ENCODE measurements at regions not wholly inside any gene's neighbourhood (a gene's known extent, or its start where the extent isn't known, plus 50 kb on each side); places are given as distances from the start of the nearest gene placed in this dataset.

GRCh38 chr6:112710710-112711109 is 363.6 kb downstream of the RFPL4B start:
- CTCF ChIA-PET, result no interaction called here
- H3K9me3 Mint-ChIP-seq, result no peaks in the 10 kb centered on the region

GRCh38 chr6:112713402-112713801 is 366.3 kb downstream of the RFPL4B start:
- Mint-ChIP-seq H3K4me1 (no peaks in the 10 kb centered on the region), H3K4me3 (no peak overlapping the region), H3K36me3 (ENCODE audit: low read depth) (no peaks in the 10 kb centered on the region), H3K9me3 (no peaks in the 10 kb centered on the region), H3K27me3 (no peaks in the 10 kb centered on the region), H3K27ac (no peak overlapping the region)
- DNase-seq, result no peak
- CTCF ChIA-PET, result no interaction called here
- POLR2A ChIA-PET, result no interaction called here

More at GRCh38 chr6:112710710-112711109, 363.6 kb downstream of the RFPL4B start:
- DNase-seq, result no peak
- no peak overlapping the region for H3K27ac Mint-ChIP-seq
- no peaks in the 10 kb centered on the region for H3K36me3 Mint-ChIP-seq (ENCODE audit: low read depth)
- no peaks in the 10 kb centered on the region for H3K27me3 Mint-ChIP-seq
- no peaks in the 10 kb centered on the region for H3K4me1 Mint-ChIP-seq
- POLR2A ChIA-PET, result no interaction called here
- no peak overlapping the region for H3K4me3 Mint-ChIP-seq

- CTCF ChIA-PET, result no interaction called here
- no peak overlapping the region for H3K4me3 Mint-ChIP-seq
- H3K36me3 Mint-ChIP-seq (ENCODE audit: low read depth), result no peaks in the 10 kb centered on the region
- POLR2A ChIA-PET, result no interaction called here
- H3K27me3 Mint-ChIP-seq, result no peaks in the 10 kb centered on the region
- H3K27ac Mint-ChIP-seq, result no peak overlapping the region
- H3K9me3 Mint-ChIP-seq, result no peaks in the 10 kb centered on the region
- H3K4me1 Mint-ChIP-seq, result no peaks in the 10 kb centered on the region
- DNase-seq, result no peak
These were observed 370.3 kb downstream of the RFPL4B start for GRCh38 chr6:112717401-112717800.

GRCh38 chr6:112717856-112718255 is 370.7 kb downstream of the RFPL4B start:
- no peak for DNase-seq
- H3K27ac Mint-ChIP-seq, result no peak overlapping the region
- ChIA-PET POLR2A (no interaction called here), CTCF (interaction anchor here (1.2 kb wide), 1 partner anchor 37 kb away, joined by 3 read pairs; no protein-coding TSS in a partner anchor)
- H3K27me3 Mint-ChIP-seq, result no peaks in the 10 kb centered on the region
- H3K36me3 Mint-ChIP-seq (ENCODE audit: low read depth), result no peaks in the 10 kb centered on the region
- no peak overlapping the region for H3K4me3 Mint-ChIP-seq
- H3K4me1 Mint-ChIP-seq, result no peaks in the 10 kb centered on the region
- no peaks in the 10 kb centered on the region for H3K9me3 Mint-ChIP-seq

- ChIA-PET POLR2A (no interaction called here), CTCF (no interaction called here)
- Mint-ChIP-seq H3K9me3 (no peaks in the 10 kb centered on the region), H3K27ac (no peak overlapping the region), H3K27me3 (no peaks in the 10 kb centered on the region), H3K4me1 (no peaks in the 10 kb centered on the region), H3K4me3 (no peak overlapping the region), H3K36me3 (ENCODE audit: low read depth) (no peaks in the 10 kb centered on the region)
- DNase-seq, result no peak
These were observed 378.5 kb downstream of the RFPL4B start for GRCh38 chr6:112725541-112726085.

- Mint-ChIP-seq H3K4me1 (no peaks in the 10 kb centered on the region), H3K27ac (no peak overlapping the region), H3K27me3 (no peaks in the 10 kb centered on the region), H3K4me3 (no peak overlapping the region), H3K36me3 (ENCODE audit: low read depth) (no peaks in the 10 kb centered on the region), H3K9me3 (no peaks in the 10 kb centered on the region)
- DNase-seq, result no peak
- CTCF ChIA-PET, result no interaction called here
- POLR2A ChIA-PET, result no interaction called here
These were observed 388.0 kb downstream of the RFPL4B start for GRCh38 chr6:112735129-112735528.

GRCh38 chr6:112739766-112740165 is 392.6 kb downstream of the RFPL4B start:
- Mint-ChIP-seq H3K4me3 (no peak overlapping the region), H3K36me3 (ENCODE audit: low read depth) (no peaks in the 10 kb centered on the region), H3K9me3 (no peaks in the 10 kb centered on the region), H3K4me1 (no peaks in the 10 kb centered on the region), H3K27ac (no peak overlapping the region), H3K27me3 (no peaks in the 10 kb centered on the region)
- CTCF ChIA-PET, result no interaction called here
- POLR2A ChIA-PET, result no interaction called here
- no peak for DNase-seq

GRCh38 chr6:112743323-112743722 is 396.2 kb downstream of the RFPL4B start:
- no peak overlapping the region for H3K4me3 Mint-ChIP-seq
- POLR2A ChIA-PET, result no interaction called here
- H3K9me3 Mint-ChIP-seq, result no peaks in the 10 kb centered on the region
- no peaks in the 10 kb centered on the region for H3K4me1 Mint-ChIP-seq
- H3K27me3 Mint-ChIP-seq, result no peaks in the 10 kb centered on the region
- H3K27ac Mint-ChIP-seq, result no peak overlapping the region
- no peaks in the 10 kb centered on the region for H3K36me3 Mint-ChIP-seq (ENCODE audit: low read depth)
- CTCF ChIA-PET, result no interaction called here
- DNase-seq, result no peak

GRCh38 chr6:112744827-112745226 is 397.7 kb downstream of the RFPL4B start:
- DNase-seq, result no peak
- ChIA-PET POLR2A (no interaction called here), CTCF (no interaction called here)
- H3K9me3 Mint-ChIP-seq, result no peaks in the 10 kb centered on the region
- H3K4me3 Mint-ChIP-seq, result no peak overlapping the region
- no peaks in the 10 kb centered on the region for H3K4me1 Mint-ChIP-seq
- H3K27ac Mint-ChIP-seq, result no peak overlapping the region
- no peaks in the 10 kb centered on the region for H3K36me3 Mint-ChIP-seq (ENCODE audit: low read depth)
- no peaks in the 10 kb centered on the region for H3K27me3 Mint-ChIP-seq

- Mint-ChIP-seq H3K27me3 (no peaks in the 10 kb centered on the region), H3K27ac (no peak overlapping the region), H3K9me3 (no peaks in the 10 kb centered on the region), H3K4me1 (no peaks in the 10 kb centered on the region), H3K36me3 (ENCODE audit: low read depth) (no peaks in the 10 kb centered on the region), H3K4me3 (no peak overlapping the region)
- no peak for DNase-seq
- ChIA-PET POLR2A (no interaction called here), CTCF (no interaction called here)
These were observed 398.6 kb downstream of the RFPL4B start for GRCh38 chr6:112745765-112746164.

- Mint-ChIP-seq H3K4me3 (no peak overlapping the region), H3K9me3 (no peaks in the 10 kb centered on the region), H3K4me1 (no peaks in the 10 kb centered on the region), H3K27ac (no peak overlapping the region), H3K27me3 (no peaks in the 10 kb centered on the region), H3K36me3 (ENCODE audit: low read depth) (no peaks in the 10 kb centered on the region)
- DNase-seq, result no peak
- POLR2A ChIA-PET, result no interaction called here
- CTCF ChIA-PET, result no interaction called here
These were observed 402.5 kb downstream of the RFPL4B start for GRCh38 chr6:112749673-112750072.

GRCh38 chr6:112752305-112752704 is 405.2 kb downstream of the RFPL4B start:
- no peaks in the 10 kb centered on the region for H3K36me3 Mint-ChIP-seq (ENCODE audit: low read depth)
- no peaks in the 10 kb centered on the region for H3K27me3 Mint-ChIP-seq
- no peak overlapping the region for H3K4me3 Mint-ChIP-seq
- no peaks in the 10 kb centered on the region for H3K9me3 Mint-ChIP-seq
- H3K27ac Mint-ChIP-seq, result no peak overlapping the region
- no peaks in the 10 kb centered on the region for H3K4me1 Mint-ChIP-seq
- CTCF ChIA-PET, result no interaction called here
- POLR2A ChIA-PET, result no interaction called here
- no peak for DNase-seq

- ChIA-PET POLR2A (no interaction called here), CTCF (no interaction called here)
- no peak for DNase-seq
- H3K9me3 Mint-ChIP-seq, result no peaks in the 10 kb centered on the region
- H3K4me1 Mint-ChIP-seq, result no peaks in the 10 kb centered on the region
- no peaks in the 10 kb centered on the region for H3K36me3 Mint-ChIP-seq (ENCODE audit: low read depth)
- H3K27me3 Mint-ChIP-seq, result no peaks in the 10 kb centered on the region
- no peak overlapping the region for H3K27ac Mint-ChIP-seq
- no peak overlapping the region for H3K4me3 Mint-ChIP-seq
These were observed 405.7 kb downstream of the RFPL4B start for GRCh38 chr6:112752791-112753190.

GRCh38 chr6:112760831-112761230 is 413.7 kb downstream of the RFPL4B start:
- Mint-ChIP-seq H3K4me1 (no peaks in the 10 kb centered on the region), H3K36me3 (ENCODE audit: low read depth) (no peaks in the 10 kb centered on the region), H3K9me3 (no peaks in the 10 kb centered on the region), H3K4me3 (no peak overlapping the region), H3K27ac (no peak overlapping the region), H3K27me3 (no peaks in the 10 kb centered on the region)
- POLR2A ChIA-PET, result no interaction called here
- CTCF ChIA-PET, result no interaction called here
- no peak for DNase-seq

- no peaks in the 10 kb centered on the region for H3K4me1 Mint-ChIP-seq
- no peak overlapping the region for H3K27ac Mint-ChIP-seq
- ChIA-PET POLR2A (no interaction called here), CTCF (no interaction called here)
- H3K36me3 Mint-ChIP-seq (ENCODE audit: low read depth), result no peaks in the 10 kb centered on the region
- no peaks in the 10 kb centered on the region for H3K27me3 Mint-ChIP-seq
- no peak overlapping the region for H3K4me3 Mint-ChIP-seq
- no peaks in the 10 kb centered on the region for H3K9me3 Mint-ChIP-seq
- no peak for DNase-seq
These were observed 414.6 kb downstream of the RFPL4B start for GRCh38 chr6:112761740-112762139.
